Ishikawa (cell line): ENCODE measurements at regions not wholly inside any gene's neighbourhood (a gene's known extent, or its start where the extent isn't known, plus 50 kb on each side); places are given as distances from the start of the nearest gene placed in this dataset.

Experiments used
- CEBPB ChIP-seq: IDR thresholded peaks from 2 replicates; pipeline ENCODE4 v1.6.1; 2012
- CREB1 ChIP-seq: IDR thresholded peaks from 2 replicates; pipeline ENCODE4 v1.6.1; 2012; ENCODE audit warnings: low read depth
- NFIC ChIP-seq: IDR thresholded peaks from 2 replicates; pipeline ENCODE4 v1.6.1; 2012
- TAF1 ChIP-seq: IDR thresholded peaks from 2 replicates; pipeline ENCODE4 v1.6.1; 2012; ENCODE audit warnings: low read depth, mild to moderate bottlenecking
- YY1 ChIP-seq: IDR thresholded peaks from 2 replicates; pipeline ENCODE4 v1.6.1; 2012; ENCODE audit warnings: low read depth
- ZBTB7A ChIP-seq: IDR thresholded peaks from 2 replicates; pipeline ENCODE4 v1.6.1; 2012; ENCODE audit warnings: low read depth
- TF ChIP-seq, protein P1 (sequence below): IDR thresholded peaks from 2 replicates; pipeline ENCODE4 v1.6.1; 2012

DNA sequence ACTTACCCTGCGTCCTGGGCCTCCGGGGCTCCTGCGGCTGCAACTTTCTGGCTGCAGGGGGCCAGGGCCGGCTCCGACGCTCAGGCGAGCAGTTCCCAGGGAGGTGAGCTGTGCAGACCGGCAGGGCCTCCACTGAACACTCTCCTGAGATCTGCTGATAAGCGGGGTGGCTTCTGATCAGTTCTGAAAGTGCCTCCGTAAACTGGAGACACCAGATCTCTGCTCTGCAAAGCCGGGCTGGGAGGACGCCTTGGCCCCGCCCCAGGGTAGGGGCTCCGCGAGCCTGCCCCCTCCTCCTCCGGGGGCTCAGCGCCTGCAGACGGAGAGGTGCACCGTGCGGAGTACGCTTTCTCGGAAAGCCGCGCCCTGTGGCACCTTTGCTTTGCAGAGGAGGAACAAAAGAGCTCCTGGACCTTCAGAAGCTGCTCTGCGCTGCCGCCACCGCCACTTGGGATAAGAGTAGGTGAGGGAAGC is 141.3 kb upstream of the VKORC1L1 start:
- no peak for TF ChIP-seq YY1
- TF ChIP-seq NFIC: no peak
- TF ChIP-seq, protein P1, sequence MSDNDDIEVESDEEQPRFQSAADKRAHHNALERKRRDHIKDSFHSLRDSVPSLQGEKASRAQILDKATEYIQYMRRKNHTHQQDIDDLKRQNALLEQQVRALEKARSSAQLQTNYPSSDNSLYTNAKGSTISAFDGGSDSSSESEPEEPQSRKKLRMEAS: no peak
- TF ChIP-seq ZBTB7A: no peak
- TF ChIP-seq TAF1: no peak
- no peak for TF ChIP-seq CEBPB
- no peak for TF ChIP-seq CREB1
